H1 (cell line): ENCODE measurements at regions not wholly inside any gene's neighbourhood (a gene's known extent, or its start where the extent isn't known, plus 50 kb on each side); places are given as distances from the start of the nearest gene placed in this dataset.

Source experiments
- CTCF ChIA-PET: fragments of 300-600 bp; sonication (Branson Sonifier 250); formaldehyde crosslinking; loops from one replicate; lab custom pipeline; 2021; ENCODE audit not compliant: partially characterized antibody; lab: Charles Lee
- POLR2A ChIA-PET: fragments of 300-600 bp; sonication (Branson Sonifier 250); formaldehyde crosslinking; loops from one replicate; lab custom pipeline; 2021; ENCODE audit warnings: inconsistent platforms; ENCODE audit not compliant: partially characterized antibody; lab: Charles Lee
- DNase-seq, 2 experiments: peaks; one replicate each; pipeline versions ENCODE4 v3.0.0 to v3.0.0-alpha.2; 2010 to 2022; ENCODE audit warnings: low spot score in 2 of 2, low read depth in 1 of 2, mixed read lengths in 1 of 2
- FAIRE-seq: peaks from 2 replicates; lab custom pipeline; 2011; peaks lifted over from hg19 to GRCh38; lab: Jason Lieb, UNC
- H2AFZ ChIP-seq: 2 replicates; pipeline ENCODE4 v1.8.1; 2012; ENCODE audit warnings: low read length, inconsistent platforms
- H2AK5ac ChIP-seq: 2 replicates; pipeline ENCODE4 v1.6.1; 2013; ENCODE audit warnings: low read depth, low read length
- H2BK120ac ChIP-seq: replicated peaks from 2 replicates; pipeline ENCODE3; 2013; ENCODE audit warnings: low read depth, low read length, inconsistent platforms
- H2BK12ac ChIP-seq: 2 replicates; pipeline ENCODE4 v1.6.1; 2013; ENCODE audit warnings: low read depth, low read length
- H2BK15ac ChIP-seq: 2 replicates; pipeline ENCODE4 v1.6.1; 2013; ENCODE audit warnings: low read length
- H2BK20ac ChIP-seq: 2 replicates; pipeline ENCODE4 v1.6.1; 2013; ENCODE audit warnings: low read length
- H2BK5ac ChIP-seq: 2 replicates; pipeline ENCODE4 v1.6.1; 2013; ENCODE audit warnings: low read depth, low read length
- H3K14ac ChIP-seq: 2 replicates; pipeline ENCODE4 v1.6.1; 2013; ENCODE audit warnings: inconsistent platforms; ENCODE audit not compliant: insufficient read length
- H3K18ac ChIP-seq: 2 replicates; pipeline ENCODE4 v1.6.1; 2013; ENCODE audit warnings: low read length; ENCODE audit errors: extremely low read depth
- H3K23ac ChIP-seq: 2 replicates; pipeline ENCODE4 v1.6.1; 2013; ENCODE audit warnings: inconsistent platforms; ENCODE audit not compliant: insufficient read length
- H3K23me2 ChIP-seq: 2 replicates; pipeline ENCODE4 v1.6.1; 2013; ENCODE audit warnings: low read depth, low read length
- H3K27ac ChIP-seq: 2 replicates; pipeline ENCODE4 v1.6.1; 2011; ENCODE audit warnings: low read depth, low read length, inconsistent platforms
- H3K27me3 ChIP-seq, 4 experiments: replicated peaks in 1 of 4; 1 replicate in 1 of 4; 2 replicates in 3 of 4; pipeline versions ENCODE4 v1.6.1 to v1.8.1; 2011 to 2013; ENCODE audit warnings: low read length in 3 of 4, mild to moderate bottlenecking in 3 of 4, inconsistent platforms in 2 of 4, mixed read lengths in 2 of 4, moderate library complexity in 1 of 4; ENCODE audit not compliant: control insufficient read depth in 3 of 4, insufficient read depth in 3 of 4; ENCODE audit errors: extremely low read depth in 1 of 4
- H3K36me3 ChIP-seq, 4 experiments: 2 replicates each; pipeline versions ENCODE4 v1.6.1 to v1.8.1; 2011 to 2013; ENCODE audit warnings: mild to moderate bottlenecking in 4 of 4, low read length in 3 of 4, moderate library complexity in 2 of 4, control low read depth in 1 of 4, inconsistent platforms in 1 of 4; ENCODE audit not compliant: insufficient read depth in 4 of 4, control insufficient read depth in 2 of 4
- H3K4ac ChIP-seq: replicated peaks from 2 replicates; pipeline ENCODE3; 2013; ENCODE audit warnings: low read length, low read depth, mixed read lengths, inconsistent platforms; ENCODE audit not compliant: insufficient read length
- H3K4me1 ChIP-seq, 4 experiments: replicated peaks in 1 of 4; 1 replicate in 1 of 4; 2 replicates in 3 of 4; pipeline versions ENCODE4 v1.6.1 to v1.8.1; 2011 to 2013; ENCODE audit warnings: low read length in 3 of 4, inconsistent platforms in 2 of 4, mixed read lengths in 1 of 4; ENCODE audit not compliant: insufficient read depth in 4 of 4, control insufficient read depth in 3 of 4
- H3K4me2 ChIP-seq, 2 experiments: 2 replicates each; pipeline versions ENCODE4 v1.6.1 to v1.8.1; 2011 to 2013; ENCODE audit warnings: low read depth in 2 of 2, low read length in 2 of 2, control low read depth in 1 of 2, inconsistent platforms in 1 of 2, mild to moderate bottlenecking in 1 of 2; ENCODE audit not compliant: insufficient read depth in 1 of 2
- H3K4me3 ChIP-seq, 4 experiments: fragments of 200-600, 300-600 bp in 1 of 4; sonication (generic), shearing (Covaris generic), sonication (Bioruptor Twin) in 1 of 4; 2 replicates each; pipeline versions ENCODE4 v1.5.1 to v1.8.1; 2011 to 2016; ENCODE audit warnings: low read length in 4 of 4, low read depth in 3 of 4, control low read depth in 2 of 4, inconsistent platforms in 2 of 4, mild to moderate bottlenecking in 2 of 4, mixed read lengths in 1 of 4, moderate library complexity in 1 of 4; ENCODE audit not compliant: insufficient read depth in 2 of 4; ENCODE audit errors: extremely low read depth in 1 of 4
- H3K56ac ChIP-seq: replicated peaks from 2 replicates; pipeline ENCODE3; 2013; ENCODE audit warnings: low read depth, mild to moderate bottlenecking, mixed read lengths, low read length, inconsistent platforms; ENCODE audit not compliant: insufficient read length
- H3K79me1 ChIP-seq: 2 replicates; pipeline ENCODE4 v1.6.1; 2013; ENCODE audit warnings: low read depth, low read length, control low read depth
- H3K79me2 ChIP-seq, 2 experiments: 2 replicates each; pipeline versions ENCODE4 v1.6.1 to v1.8.1; 2012 to 2013; ENCODE audit warnings: low read length in 2 of 2, mild to moderate bottlenecking in 2 of 2, inconsistent platforms in 1 of 2; ENCODE audit not compliant: insufficient read depth in 2 of 2, control insufficient read depth in 1 of 2
- H3K9ac ChIP-seq, 4 experiments: replicated peaks in 1 of 4; 1 replicate in 1 of 4; 2 replicates in 3 of 4; pipeline versions ENCODE4 v1.6.1 to v1.8.1; 2011 to 2013; ENCODE audit warnings: low read depth in 3 of 4, low read length in 3 of 4, control low read depth in 2 of 4, mild to moderate bottlenecking in 2 of 4, moderate library complexity in 2 of 4, inconsistent platforms in 1 of 4; ENCODE audit errors: extremely low read depth in 1 of 4
- H3K9me3 ChIP-seq, 2 experiments: 2 replicates each; pipeline versions ENCODE4 v1.6.1 to v1.8.1; 2012 to 2013; ENCODE audit warnings: mild to moderate bottlenecking in 2 of 2, moderate library complexity in 2 of 2, control low read depth in 1 of 2, inconsistent platforms in 1 of 2, low read depth in 1 of 2, low read length in 1 of 2, mixed read lengths in 1 of 2; ENCODE audit not compliant: insufficient read depth in 2 of 2
- H4K20me1 ChIP-seq, 2 experiments: replicated peaks in 1 of 2; 2 replicates each; pipeline versions ENCODE3 to v1.8.1; 2011 to 2013; ENCODE audit warnings: inconsistent platforms in 2 of 2, low read length in 2 of 2, mild to moderate bottlenecking in 1 of 2; ENCODE audit not compliant: insufficient read depth in 2 of 2, control insufficient read depth in 1 of 2
- H4K5ac ChIP-seq: 2 replicates; pipeline ENCODE4 v1.6.1; 2013; ENCODE audit warnings: low read length, low read depth, mixed read lengths, inconsistent platforms; ENCODE audit not compliant: insufficient read length
- H4K8ac ChIP-seq: 2 replicates; pipeline ENCODE4 v1.8.0; 2013; ENCODE audit warnings: mild to moderate bottlenecking, moderate library complexity, low read length, inconsistent platforms; ENCODE audit not compliant: insufficient read depth; ENCODE audit errors: extremely low read depth
- H4K91ac ChIP-seq: replicated peaks from 2 replicates; pipeline ENCODE3; 2013; ENCODE audit warnings: low read length, mixed read lengths, inconsistent platforms; ENCODE audit not compliant: insufficient read length
- ASH2L ChIP-seq: fragments of 200-600, 300-600 bp; sonication (generic); IDR thresholded peaks from one replicate; pipeline ENCODE4 v1.7.1; 2017; ENCODE audit warnings: low read length
- CHD1 ChIP-seq: IDR thresholded peaks from 2 replicates; pipeline ENCODE4 v1.6.1; 2012; ENCODE audit warnings: low read depth, low read length, improper control_type of control experiment
- FOSL1 ChIP-seq: IDR thresholded peaks from 2 replicates; pipeline ENCODE4 v1.6.1; 2011; ENCODE audit warnings: mild to moderate bottlenecking, low read depth, low read length, moderate library complexity; ENCODE audit not compliant: insufficient read depth
- JUN ChIP-seq: IDR thresholded peaks from 2 replicates; pipeline ENCODE4 v1.6.1; 2011; ENCODE audit warnings: low read depth, mild to moderate bottlenecking, improper control_type of control experiment, low read length
- KDM4A ChIP-seq: IDR thresholded peaks from one replicate; pipeline ENCODE4 v1.7.1; 2012; ENCODE audit warnings: low read depth, mild to moderate bottlenecking, moderate library complexity, low read length, inconsistent platforms; ENCODE audit not compliant: severe bottlenecking
- NANOG ChIP-seq: IDR thresholded peaks from 2 replicates; pipeline ENCODE4 v1.6.1; 2011; ENCODE audit warnings: low read length, low read depth, mild to moderate bottlenecking, inconsistent platforms; ENCODE audit not compliant: insufficient read depth, poor library complexity, severe bottlenecking
- POLR2AphosphoS5 ChIP-seq: IDR thresholded peaks from 2 replicates; pipeline ENCODE4 v1.6.1; 2011; ENCODE audit warnings: low read depth, low read length
- RBBP5 ChIP-seq: IDR thresholded peaks from 2 replicates; pipeline ENCODE4 v1.7.1; 2012; ENCODE audit warnings: low read depth, mild to moderate bottlenecking, inconsistent platforms, low read length, moderate library complexity, borderline replicate concordance
- SIN3A ChIP-seq, 2 experiments: IDR thresholded peaks in 1 of 2; conservative IDR thresholded peaks in 1 of 2; 2 replicates each; pipeline ENCODE4 v1.6.1; 2011 to 2012; ENCODE audit warnings: low read length in 2 of 2, improper control_type of control experiment in 1 of 2, low read depth in 1 of 2, mild to moderate bottlenecking in 1 of 2
- SP4 ChIP-seq: IDR thresholded peaks from 2 replicates; pipeline ENCODE4 v1.6.1; 2012; ENCODE audit warnings: low read length, inconsistent platforms
- WGBS, 2 experiments: shearing (Covaris generic) in 1 of 2; methylation state at CpG; one replicate each; pipeline versions ENCODE4 v1.1.6 to v1.1.7; 2013 to 2015; ENCODE audit warnings: low lambda C conversion rate in 2 of 2, mixed read lengths in 2 of 2, inconsistent platforms in 1 of 2, low coverage in 1 of 2, missing lambda C conversion rate in 1 of 2; ENCODE audit not compliant: insufficient replicate concordance in 2 of 2, insufficient coverage in 1 of 2, insufficient read length in 1 of 2; ENCODE audit errors: extremely low coverage in 1 of 2, missing lambda C conversion rate in 1 of 2; 5-methylcytosine and 5-hydroxymethylcytosine counted together
- TF ChIP-seq, protein P1 (sequence below): IDR thresholded peaks from 2 replicates; pipeline ENCODE4 v1.6.1; 2012; ENCODE audit warnings: inconsistent platforms

DNA sequence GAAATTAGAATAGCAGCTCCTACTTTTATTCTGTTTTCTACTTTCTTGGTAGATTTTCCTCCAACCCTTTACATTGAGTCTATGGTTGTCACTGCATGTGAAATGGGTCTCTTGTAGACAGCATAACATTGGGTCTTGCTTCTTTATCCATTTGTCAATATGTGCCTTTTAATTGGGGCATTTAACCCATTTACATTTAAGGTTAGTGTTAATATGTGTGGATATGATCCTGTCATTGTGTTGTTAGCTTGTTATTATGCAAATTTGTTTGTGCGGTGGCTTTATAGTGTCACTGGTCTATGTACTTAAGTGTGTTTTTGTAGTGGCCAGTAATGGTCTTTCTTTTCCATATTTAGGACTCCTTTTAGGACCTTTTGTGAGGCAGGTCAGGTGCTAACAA is 276.9 kb upstream of the SPHKAP start:
- Histone ChIP-seq H3K23me2 (no peaks in the 10 kb centered on the region), H2BK15ac (no peak overlapping the region), H3K4me2 (no peak overlapping the region), H2BK5ac (no peak overlapping the region), H3K23ac (no peak overlapping the region), H4K5ac (no peak overlapping the region), H3K4me3 (no peak overlapping the region), H3K9me3 (peaks cover 7 to 17% of the 10 kb centered on the region in 2 experiments; a peak in 1 of 4 replicates), H2AFZ (no peak overlapping the region), H3K9ac (no peak overlapping the region), H2AK5ac (no peak overlapping the region), H3K18ac (no peak overlapping the region), H4K20me1 (no peaks in the 10 kb centered on the region), H3K79me2 (no peaks in the 10 kb centered on the region), H2BK12ac (no peak overlapping the region), H3K4me1 (no peaks in the 10 kb centered on the region), H3K4ac (no peak overlapping the region), H3K27ac (no peak overlapping the region), H4K91ac (no peak overlapping the region), H3K36me3 (no peaks in the 10 kb centered on the region), H3K56ac (no peak overlapping the region), H2BK20ac (no peak overlapping the region), H3K79me1 (no peaks in the 10 kb centered on the region), H2BK120ac (no peak overlapping the region), H3K27me3 (no peaks in the 10 kb centered on the region), H4K8ac (no peak overlapping the region), H3K14ac (no peak overlapping the region)
- FAIRE-seq, result no peak
- CTCF ChIA-PET, result no interaction called here
- WGBS, 2 experiments, result 94% methylated on average over 1 of the region's 1 CpG; no CpG with 5 or more reads in 1 of the 2 experiments
- POLR2A ChIA-PET, result no interaction called here
- no peak for DNase-seq
- no peak for TF ChIP-seq ASH2L
- no peak for TF ChIP-seq NANOG
- TF ChIP-seq, protein P1, sequence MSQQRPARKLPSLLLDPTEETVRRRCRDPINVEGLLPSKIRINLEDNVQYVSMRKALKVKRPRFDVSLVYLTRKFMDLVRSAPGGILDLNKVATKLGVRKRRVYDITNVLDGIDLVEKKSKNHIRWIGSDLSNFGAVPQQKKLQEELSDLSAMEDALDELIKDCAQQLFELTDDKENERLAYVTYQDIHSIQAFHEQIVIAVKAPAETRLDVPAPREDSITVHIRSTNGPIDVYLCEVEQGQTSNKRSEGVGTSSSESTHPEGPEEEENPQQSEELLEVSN, result no peak
- TF ChIP-seq KDM4A, result no peak
- no peak for TF ChIP-seq JUN
- no peak for TF ChIP-seq POLR2AphosphoS5
- no peak for TF ChIP-seq RBBP5
- TF ChIP-seq FOSL1, result no peak
- no peak for TF ChIP-seq SP4
- TF ChIP-seq CHD1, result no peak
- TF ChIP-seq SIN3A (conservative IDR thresholded peaks at IDR 0.05 in 1 of 2, IDR thresholded peaks at IDR 0.05 in 1 of 2; ENCODE audit: low read depth in 1 of 2, low read length in 2 of 2), result no peak
